RWPE2 (cell line): ENCODE measurements at regions not wholly inside any gene's neighbourhood (a gene's known extent, or its start where the extent isn't known, plus 50 kb on each side); places are given as distances from the start of the nearest gene placed in this dataset.

Source experiments
- ATAC-seq: fragments of 200-7000 bp; cut with Tn5 transposase; 3 replicates; pipeline ENCODE4 v1.9.1; 2021; ENCODE audit warnings: low read depth
- DNase-seq: peaks from one replicate; pipeline ENCODE4 v3.0.0-alpha.2; 2020; ENCODE audit warnings: low spot score
- H3K27ac ChIP-seq: fragments of 450-650 bp; 2 replicates; pipeline ENCODE4 v1.5.1; 2017; ENCODE audit warnings: mild to moderate bottlenecking; ENCODE audit not compliant: poor library complexity, severe bottlenecking
- H3K27me3 ChIP-seq: fragments of 250-450 bp; sonication (Bioruptor Pico); 2 replicates; pipeline ENCODE4 v1.5.1; 2021; ENCODE audit warnings: mild to moderate bottlenecking, moderate library complexity; ENCODE audit not compliant: insufficient read depth, poor library complexity, severe bottlenecking
- H3K36me3 ChIP-seq: fragments of 250-450 bp; sonication (Bioruptor Pico); 2 replicates; pipeline ENCODE4 v1.5.1; 2020; ENCODE audit warnings: low read depth, mild to moderate bottlenecking, moderate library complexity
- H3K4me1 ChIP-seq: fragments of 250-450 bp; sonication (Bioruptor Pico); 2 replicates; pipeline ENCODE4 v1.5.1; 2021; ENCODE audit warnings: mild to moderate bottlenecking, moderate library complexity; ENCODE audit not compliant: insufficient read depth, poor library complexity, severe bottlenecking
- H3K4me3 ChIP-seq: fragments of 250-450 bp; sonication (Bioruptor Pico); 2 replicates; pipeline ENCODE4 v1.5.1; 2021; ENCODE audit warnings: mild to moderate bottlenecking, moderate library complexity; ENCODE audit not compliant: severe bottlenecking
- H3K9me3 ChIP-seq: fragments of 250-450 bp; sonication (Bioruptor Pico); 2 replicates; pipeline ENCODE4 v1.5.1; 2021; ENCODE audit warnings: mild to moderate bottlenecking, moderate library complexity; ENCODE audit not compliant: severe bottlenecking
- TF ChIP-seq, protein P1 (sequence below): fragments of 450-650 bp; IDR thresholded peaks from one replicate; pipeline ENCODE4 v1.5.1; 2017; ENCODE audit warnings: mild to moderate bottlenecking, moderate library complexity; ENCODE audit not compliant: poor library complexity, severe bottlenecking

DNA sequence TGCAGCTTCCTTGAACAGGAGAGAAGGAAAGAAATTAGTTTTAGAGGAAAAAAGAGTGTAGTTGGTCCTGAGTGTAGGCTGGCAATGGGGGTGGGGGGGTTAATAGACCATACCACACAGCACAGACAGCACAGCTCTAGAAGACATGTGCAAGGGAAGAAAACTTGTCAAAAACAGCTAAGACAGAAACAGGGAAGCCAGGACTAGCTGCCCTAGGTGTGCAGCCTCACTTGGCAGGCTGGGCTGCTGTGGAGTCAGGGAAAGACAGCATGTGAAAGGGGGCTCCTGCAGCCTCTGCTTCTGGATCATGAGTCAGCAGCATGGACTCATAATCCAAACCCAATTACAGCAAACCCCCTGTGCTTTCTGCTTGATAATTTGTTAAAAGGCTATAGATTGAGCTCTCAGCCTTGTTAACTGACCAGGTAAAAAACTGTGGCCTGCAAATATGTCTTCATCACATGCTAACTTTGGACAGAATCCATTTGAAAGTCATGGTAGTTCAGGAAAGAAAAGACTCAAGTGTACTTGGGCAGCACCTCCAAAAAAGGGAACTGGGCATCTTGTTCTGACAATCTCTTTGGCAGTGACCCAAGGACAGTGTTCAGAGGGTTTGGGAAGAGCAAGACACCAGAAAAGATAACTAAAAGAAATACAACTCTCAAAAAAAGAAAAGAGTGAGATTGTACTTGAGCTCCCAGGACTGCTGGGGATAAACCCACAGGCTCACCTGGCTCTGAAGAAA lies 142.2 kb upstream of the VWC2 start:
- no peaks in the 10 kb centered on the region for H3K4me1 ChIP-seq
- H3K4me3 ChIP-seq, result no peak overlapping the region
- TF ChIP-seq, protein P1, sequence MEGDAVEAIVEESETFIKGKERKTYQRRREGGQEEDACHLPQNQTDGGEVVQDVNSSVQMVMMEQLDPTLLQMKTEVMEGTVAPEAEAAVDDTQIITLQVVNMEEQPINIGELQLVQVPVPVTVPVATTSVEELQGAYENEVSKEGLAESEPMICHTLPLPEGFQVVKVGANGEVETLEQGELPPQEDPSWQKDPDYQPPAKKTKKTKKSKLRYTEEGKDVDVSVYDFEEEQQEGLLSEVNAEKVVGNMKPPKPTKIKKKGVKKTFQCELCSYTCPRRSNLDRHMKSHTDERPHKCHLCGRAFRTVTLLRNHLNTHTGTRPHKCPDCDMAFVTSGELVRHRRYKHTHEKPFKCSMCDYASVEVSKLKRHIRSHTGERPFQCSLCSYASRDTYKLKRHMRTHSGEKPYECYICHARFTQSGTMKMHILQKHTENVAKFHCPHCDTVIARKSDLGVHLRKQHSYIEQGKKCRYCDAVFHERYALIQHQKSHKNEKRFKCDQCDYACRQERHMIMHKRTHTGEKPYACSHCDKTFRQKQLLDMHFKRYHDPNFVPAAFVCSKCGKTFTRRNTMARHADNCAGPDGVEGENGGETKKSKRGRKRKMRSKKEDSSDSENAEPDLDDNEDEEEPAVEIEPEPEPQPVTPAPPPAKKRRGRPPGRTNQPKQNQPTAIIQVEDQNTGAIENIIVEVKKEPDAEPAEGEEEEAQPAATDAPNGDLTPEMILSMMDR, result no peak
- DNase-seq (no peak), ATAC-seq (no peak)
- no peaks in the 10 kb centered on the region for H3K27me3 ChIP-seq
- H3K27ac ChIP-seq, result no peak overlapping the region
- no peaks in the 10 kb centered on the region for H3K9me3 ChIP-seq
- H3K36me3 ChIP-seq, result no peaks in the 10 kb centered on the region

DNA sequence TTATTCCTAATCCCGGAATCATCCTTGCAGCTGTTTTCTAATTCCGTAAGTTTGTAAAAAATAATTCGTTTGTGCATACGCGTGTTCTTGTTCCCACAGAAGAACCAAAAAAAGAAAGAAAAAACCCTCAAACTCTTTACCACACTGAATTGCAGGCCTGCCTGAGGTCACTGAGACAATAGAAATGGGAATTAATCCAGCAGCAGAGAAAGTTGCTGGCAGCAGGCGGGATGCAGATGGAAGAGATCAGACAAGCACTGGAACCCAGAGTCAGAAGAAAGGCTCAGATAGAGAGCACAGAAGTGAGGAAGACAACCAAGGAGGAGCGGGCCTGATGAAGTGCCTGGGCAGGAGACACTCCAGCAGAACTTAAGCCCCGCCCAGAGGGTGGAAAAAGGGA lies 141.5 kb upstream of the VWC2 start:
- Histone ChIP-seq H3K4me1 (no peaks in the 10 kb centered on the region), H3K4me3 (no peak overlapping the region), H3K27ac (no peak overlapping the region), H3K27me3 (no peaks in the 10 kb centered on the region), H3K9me3 (no peaks in the 10 kb centered on the region), H3K36me3 (no peaks in the 10 kb centered on the region)
- no peak for ATAC-seq
- TF ChIP-seq, protein P1, result no peak
- DNase-seq, result no peak

DNA sequence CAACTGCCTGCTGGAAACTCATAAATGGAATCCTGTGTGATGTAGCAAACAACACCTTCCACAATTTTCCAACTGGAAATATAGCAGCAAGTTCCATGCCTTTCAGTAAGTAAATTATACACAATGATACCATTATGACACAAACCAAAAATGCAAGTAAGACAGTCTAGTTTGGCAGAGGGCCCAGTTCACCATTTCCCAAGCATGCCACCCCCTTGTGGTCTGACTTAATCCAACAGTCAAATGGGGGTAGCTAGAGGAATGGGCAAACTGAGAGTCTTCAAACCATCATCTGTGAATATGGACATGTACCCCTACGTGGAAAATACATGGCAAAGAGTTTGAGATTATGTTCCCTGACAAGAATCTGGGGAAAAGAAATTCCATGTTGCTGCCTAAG lies 137.6 kb upstream of the VWC2 start:
- H3K27me3 ChIP-seq, result no peaks in the 10 kb centered on the region
- no peaks in the 10 kb centered on the region for H3K4me1 ChIP-seq
- no peaks in the 10 kb centered on the region for H3K36me3 ChIP-seq
- H3K9me3 ChIP-seq, result no peaks in the 10 kb centered on the region
- no peak overlapping the region for H3K27ac ChIP-seq
- DNase-seq (no peak), ATAC-seq (no peak)
- H3K4me3 ChIP-seq, result no peak overlapping the region
- TF ChIP-seq, protein P1, result no peak

DNA sequence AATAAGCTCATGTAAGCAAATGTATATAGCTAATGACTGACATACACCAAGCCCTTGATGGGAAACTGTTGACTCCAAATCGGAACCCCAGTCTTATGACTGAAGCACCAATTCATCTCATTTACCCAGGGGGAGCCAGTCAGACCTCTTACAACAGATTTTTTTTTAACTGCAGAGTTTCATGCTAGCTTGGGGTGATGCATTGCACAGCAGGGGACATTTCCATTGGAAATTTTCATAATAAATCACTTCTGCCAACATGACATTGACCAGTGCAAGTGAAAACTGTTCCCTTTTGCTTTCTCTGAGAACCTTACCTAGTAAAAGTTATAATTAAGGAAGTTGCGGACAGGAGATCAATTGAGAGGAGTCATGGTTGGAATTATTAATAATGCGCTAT lies 137.0 kb upstream of the VWC2 start:
- TF ChIP-seq, protein P1, result no peak
- Histone ChIP-seq H3K4me3 (no peak overlapping the region), H3K27me3 (no peaks in the 10 kb centered on the region), H3K9me3 (no peaks in the 10 kb centered on the region), H3K36me3 (no peaks in the 10 kb centered on the region), H3K4me1 (no peaks in the 10 kb centered on the region), H3K27ac (no peak overlapping the region)
- no peak for DNase-seq
- no peak for ATAC-seq

DNA sequence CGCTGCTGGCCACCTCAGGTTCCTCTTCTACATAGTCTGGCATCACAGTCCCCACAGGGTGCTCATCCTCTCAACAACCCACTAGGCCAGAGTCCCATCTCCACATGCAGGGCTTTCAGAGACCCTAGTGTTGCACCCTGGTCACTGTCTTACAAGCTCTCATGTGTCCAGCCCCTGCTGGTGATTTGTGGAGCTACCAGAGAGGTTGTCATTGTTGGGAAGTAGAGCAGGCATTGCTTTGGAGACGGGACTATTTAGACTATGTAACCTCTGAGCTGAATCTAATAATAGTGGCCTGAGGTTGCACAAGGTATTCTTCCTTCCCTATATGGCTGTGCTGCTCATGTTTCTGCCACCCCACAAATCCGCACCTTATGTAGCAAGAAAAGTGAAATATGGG lies 135.3 kb upstream of the VWC2 start:
- Histone ChIP-seq H3K4me1 (no peaks in the 10 kb centered on the region), H3K27ac (no peak overlapping the region), H3K4me3 (no peak overlapping the region), H3K27me3 (no peaks in the 10 kb centered on the region), H3K9me3 (no peaks in the 10 kb centered on the region), H3K36me3 (no peaks in the 10 kb centered on the region)
- DNase-seq (no peak), ATAC-seq (no peak)
- TF ChIP-seq, protein P1, result no peak
